Skeletal muscle satellite cell (primary cell): ENCODE measurements at regions not wholly inside any gene's neighbourhood (a gene's known extent, or its start where the extent isn't known, plus 50 kb on each side); places are given as distances from the start of the nearest gene placed in this dataset.

Source experiments
- H3K27me3 ChIP-seq: 2 replicates; pipeline ENCODE4 v1.7.0; 2013; ENCODE audit warnings: low read length; ENCODE audit not compliant: control insufficient read depth, insufficient read depth
- H3K36me3 ChIP-seq: 2 replicates; pipeline ENCODE4 v1.7.0; 2013; ENCODE audit warnings: mild to moderate bottlenecking, control low read depth, low read length; ENCODE audit not compliant: insufficient read depth
- H3K4me1 ChIP-seq: 2 replicates; pipeline ENCODE4 v1.7.0; 2013; ENCODE audit warnings: low read length; ENCODE audit not compliant: control insufficient read depth, insufficient read depth
- H3K4me2 ChIP-seq: 2 replicates; pipeline ENCODE4 v1.7.0; 2013; ENCODE audit warnings: mild to moderate bottlenecking, low read length
- H3K4me3 ChIP-seq: 2 replicates; pipeline ENCODE4 v1.7.0; 2013; ENCODE audit warnings: low read length
- H3K9ac ChIP-seq: 2 replicates; pipeline ENCODE4 v1.7.0; 2013; ENCODE audit warnings: mild to moderate bottlenecking, low read depth, low read length, moderate library complexity
- H3K9me3 ChIP-seq: replicated peaks from 2 replicates; pipeline ENCODE4 v1.7.0; 2013; ENCODE audit warnings: mild to moderate bottlenecking, control low read depth, low read length

- no peak overlapping the region for H3K4me3 ChIP-seq
Measured at GRCh38 chr5:4881366-4882002, 258.6 kb upstream of the ADAMTS16 start.

GRCh38 chr5:4882186-4882585 is 257.9 kb upstream of the ADAMTS16 start:
- H3K4me1 ChIP-seq = no peaks in the 10 kb centered on the region
- H3K9me3 ChIP-seq = no peaks in the 10 kb centered on the region
- H3K9ac ChIP-seq = no peak overlapping the region
- peaks cover 10% of the 10 kb centered on the region for H3K27me3 ChIP-seq
- no peak overlapping the region for H3K4me2 ChIP-seq
- H3K36me3 ChIP-seq = no peaks in the 10 kb centered on the region
- H3K4me3 ChIP-seq = no peak overlapping the region

More at GRCh38 chr5:4881366-4882002, 258.6 kb upstream of the ADAMTS16 start:
- Histone ChIP-seq H3K4me2 (no peak overlapping the region), H3K9me3 (no peaks in the 10 kb centered on the region), H3K4me1 (no peaks in the 10 kb centered on the region), H3K9ac (no peak overlapping the region), H3K27me3 (peaks cover 14% of the 10 kb centered on the region), H3K36me3 (no peaks in the 10 kb centered on the region)

GRCh38 chr5:4883360-4883759 is 256.8 kb upstream of the ADAMTS16 start:
- no peaks in the 10 kb centered on the region for H3K4me1 ChIP-seq
- no peak overlapping the region for H3K4me3 ChIP-seq
- H3K36me3 ChIP-seq = no peaks in the 10 kb centered on the region
- H3K9me3 ChIP-seq = no peaks in the 10 kb centered on the region
- no peak overlapping the region for H3K9ac ChIP-seq
- no peak overlapping the region for H3K4me2 ChIP-seq
- peaks cover 10% of the 10 kb centered on the region for H3K27me3 ChIP-seq

GRCh38 chr5:4893063-4893744 is 246.9 kb upstream of the ADAMTS16 start:
- H3K9ac ChIP-seq = no peak overlapping the region
- H3K4me1 ChIP-seq = no peaks in the 10 kb centered on the region
- no peak overlapping the region for H3K4me2 ChIP-seq
- H3K36me3 ChIP-seq = no peaks in the 10 kb centered on the region
- H3K27me3 ChIP-seq = no peaks in the 10 kb centered on the region
- H3K4me3 ChIP-seq = no peak overlapping the region
- no peaks in the 10 kb centered on the region for H3K9me3 ChIP-seq

GRCh38 chr5:4896328-4896727 is 243.8 kb upstream of the ADAMTS16 start:
- Histone ChIP-seq H3K9me3 (no peaks in the 10 kb centered on the region), H3K4me1 (no peaks in the 10 kb centered on the region), H3K36me3 (no peaks in the 10 kb centered on the region), H3K4me3 (no peak overlapping the region), H3K4me2 (no peak overlapping the region), H3K27me3 (no peaks in the 10 kb centered on the region), H3K9ac (no peak overlapping the region)

GRCh38 chr5:4901305-4901811 is 238.8 kb upstream of the ADAMTS16 start:
- Histone ChIP-seq H3K27me3 (peaks cover 10% of the 10 kb centered on the region), H3K4me3 (no peak overlapping the region), H3K9me3 (no peaks in the 10 kb centered on the region), H3K9ac (no peak overlapping the region), H3K36me3 (no peaks in the 10 kb centered on the region), H3K4me1 (no peaks in the 10 kb centered on the region), H3K4me2 (no peak overlapping the region)

- Histone ChIP-seq H3K4me2 (no peak overlapping the region), H3K9ac (no peak overlapping the region), H3K27me3 (peaks cover 10% of the 10 kb centered on the region), H3K4me1 (no peaks in the 10 kb centered on the region), H3K9me3 (no peaks in the 10 kb centered on the region), H3K36me3 (no peaks in the 10 kb centered on the region), H3K4me3 (no peak overlapping the region)
Measured at GRCh38 chr5:4901924-4902323, 238.2 kb upstream of the ADAMTS16 start.

GRCh38 chr5:4905674-4906520 is 234.2 kb upstream of the ADAMTS16 start:
- peaks cover 10% of the 10 kb centered on the region for H3K27me3 ChIP-seq
- H3K9me3 ChIP-seq = no peaks in the 10 kb centered on the region
- H3K4me3 ChIP-seq = no peak overlapping the region
- H3K4me2 ChIP-seq = no peak overlapping the region
- H3K4me1 ChIP-seq = no peaks in the 10 kb centered on the region
- H3K9ac ChIP-seq = no peak overlapping the region
- no peaks in the 10 kb centered on the region for H3K36me3 ChIP-seq

GRCh38 chr5:4906786-4907185 is 233.3 kb upstream of the ADAMTS16 start:
- Histone ChIP-seq H3K36me3 (no peaks in the 10 kb centered on the region), H3K27me3 (peaks cover 10% of the 10 kb centered on the region), H3K9me3 (no peaks in the 10 kb centered on the region), H3K4me3 (no peak overlapping the region), H3K4me1 (no peaks in the 10 kb centered on the region), H3K9ac (no peak overlapping the region), H3K4me2 (no peak overlapping the region)

GRCh38 chr5:4907571-4907970 is 232.6 kb upstream of the ADAMTS16 start:
- H3K9me3 ChIP-seq = no peaks in the 10 kb centered on the region
- H3K27me3 ChIP-seq = peaks cover 10% of the 10 kb centered on the region
- H3K4me1 ChIP-seq = no peaks in the 10 kb centered on the region
- H3K36me3 ChIP-seq = no peaks in the 10 kb centered on the region
- no peak overlapping the region for H3K4me3 ChIP-seq
- no peak overlapping the region for H3K4me2 ChIP-seq
- H3K9ac ChIP-seq = no peak overlapping the region

GRCh38 chr5:4909086-4909485 is 231.0 kb upstream of the ADAMTS16 start:
- H3K9me3 ChIP-seq = no peaks in the 10 kb centered on the region
- H3K4me1 ChIP-seq = no peaks in the 10 kb centered on the region

More at GRCh38 chr5:4909086-4909485, 231.0 kb upstream of the ADAMTS16 start:
- H3K27me3 ChIP-seq = peaks cover 7% of the 10 kb centered on the region
- H3K36me3 ChIP-seq = no peaks in the 10 kb centered on the region
- no peak overlapping the region for H3K4me3 ChIP-seq
- no peak overlapping the region for H3K4me2 ChIP-seq
- no peak overlapping the region for H3K9ac ChIP-seq
